Fibroblast of mammary gland (primary cell): ENCODE measurements at regions not wholly inside any gene's neighbourhood (a gene's known extent, or its start where the extent isn't known, plus 50 kb on each side); places are given as distances from the start of the nearest gene placed in this dataset.
A peak's percentile ranks its signal among the peaks of the same experiment; 100 is the strongest.

Experiments
- DNase-seq: peaks from one replicate; pipeline ENCODE4 v3.0.0-alpha.2; 2010; ENCODE audit warnings: low read depth
- H3K4me3 ChIP-seq: 2 replicates; pipeline ENCODE4 v1.5.1; 2011; ENCODE audit warnings: low read depth, mild to moderate bottlenecking, low read length, moderate library complexity; ENCODE audit not compliant: control insufficient read depth
- CTCF ChIP-seq: conservative IDR thresholded peaks from 2 replicates; pipeline ENCODE4 v1.5.1; 2011; ENCODE audit warnings: low read depth, low read length, inconsistent platforms; ENCODE audit not compliant: control insufficient read depth, insufficient read depth

- no peak for TF ChIP-seq CTCF
- H3K4me3 ChIP-seq, result no peak overlapping the region
- DNase-seq, result no peak
Observed at GRCh38 chr11:28417601-28418323, 309.6 kb downstream of the METTL15 start.

- no peak for DNase-seq
- no peak for TF ChIP-seq CTCF
- H3K4me3 ChIP-seq, result no peak overlapping the region
Observed at GRCh38 chr11:28412029-28412428, 303.8 kb downstream of the METTL15 start.

GRCh38 chr11:28401446-28401845, 293.3 kb downstream of the METTL15 start:
- DNase-seq, result no peak
- no peak for TF ChIP-seq CTCF

GRCh38 chr11:28400331-28401100, 292.3 kb downstream of the METTL15 start:
- TF ChIP-seq CTCF, result no peak
- H3K4me3 ChIP-seq, result no peak overlapping the region
- peak; percentile 11 for DNase-seq

More at GRCh38 chr11:28401446-28401845, 293.3 kb downstream of the METTL15 start:
- no peak overlapping the region for H3K4me3 ChIP-seq

- no peak overlapping the region for H3K4me3 ChIP-seq
- DNase-seq, result no peak
- no peak for TF ChIP-seq CTCF
Observed at GRCh38 chr11:28393348-28393747, 285.2 kb downstream of the METTL15 start.

GRCh38 chr11:28384418-28384817, 276.2 kb downstream of the METTL15 start:
- no peak for TF ChIP-seq CTCF
- peak; percentile 92 for DNase-seq
- no peak overlapping the region for H3K4me3 ChIP-seq

GRCh38 chr11:28383456-28383855, 275.3 kb downstream of the METTL15 start:
- peak; percentile 3 for DNase-seq
- no peak for TF ChIP-seq CTCF
- H3K4me3 ChIP-seq, result no peak overlapping the region
